ENCODE measurements at regions not wholly inside any gene's neighbourhood (a gene's known extent, or its start where the extent isn't known, plus 50 kb on each side); places are given as distances from the start of the nearest gene placed in this dataset.
A peak's percentile ranks its signal among the peaks of the same experiment; 100 is the strongest.

GRCh38 chrX:144333429-144333828 is 449.6 kb downstream of the UBE2NL start:
- POLR2A ChIA-PET = no interaction called here
- CTCF ChIA-PET = no interaction called here
- Histone ChIP-seq H3K27ac (no peak overlapping the region), H3K4me1 (no peaks in the 10 kb centered on the region), H3K4me3 (no peak overlapping the region), H3K4me2 (no peak overlapping the region), H3K9me3 (no peaks in the 10 kb centered on the region)
- TF ChIP-seq HOXA7 (CRISPR knock-in tag; IDR thresholded peaks at IDR 0.05) (no peak), MAFK (IDR thresholded peaks at IDR 0.05; ENCODE audit: partially characterized antibody) (peak; percentile 61), CHD4 (IDR thresholded peaks at IDR 0.05; ENCODE audit: borderline replicate concordance) (no peak), REST (IDR thresholded peaks at IDR 0.05) (no peak), MAX (IDR thresholded peaks at IDR 0.05) (no peak), FOSL2 (IDR thresholded peaks at IDR 0.05) (no peak), FOSL2 (CRISPR knock-in tag; IDR thresholded peaks at IDR 0.05) (no peak)
- ATAC-seq = no peak
- FAIRE-seq = no peak
- no peak for DNase-seq (ENCODE audit: low read depth in 1 of 2, low spot score in 1 of 2)
- 2% methylated on average over 4 of the region's 4 CpGs for WGBS (ENCODE audit: missing lambda C conversion rate)

- Histone ChIP-seq H3K4me3 (no peak overlapping the region), H3K9me3 (no peaks in the 10 kb centered on the region), H3K4me1 (no peaks in the 10 kb centered on the region), H3K4me2 (no peak overlapping the region), H3K27ac (no peak overlapping the region)
- ATAC-seq = no peak
- ChIA-PET CTCF (no interaction called here), POLR2A (no interaction called here)
- FAIRE-seq = no peak
- peak in 1 of 2 experiments; percentile 2 for DNase-seq (ENCODE audit: low read depth in 1 of 2, low spot score in 1 of 2)
- WGBS (ENCODE audit: missing lambda C conversion rate) = 34% methylated on average over 6 of the region's 13 CpGs
- TF ChIP-seq EHF (CRISPR knock-in tag; IDR thresholded peaks at IDR 0.05) (no peak), KDM1A (IDR thresholded peaks at IDR 0.05; ENCODE audit: low read depth) (no peak), ESRRA (IDR thresholded peaks at IDR 0.05; ENCODE audit: borderline replicate concordance, low read length) (no peak), FOSB (CRISPR knock-in tag; IDR thresholded peaks at IDR 0.05) (no peak), ZSCAN20 (CRISPR knock-in tag; IDR thresholded peaks at IDR 0.05) (no peak), ZC3H11A (IDR thresholded peaks at IDR 0.05) (no peak), HMGXB4 (CRISPR knock-in tag; IDR thresholded peaks at IDR 0.05; ENCODE audit: borderline replicate concordance) (no peak), CHD4 (IDR thresholded peaks at IDR 0.05; ENCODE audit: borderline replicate concordance) (no peak), HDAC2 (IDR thresholded peaks at IDR 0.05) (no peak), NR3C1 (IDR thresholded peaks at IDR 0.05) (no peak), EP300 (IDR thresholded peaks at IDR 0.05) (no peak), JUNB (IDR thresholded peaks at IDR 0.05) (no peak), USF2 (IDR thresholded peaks at IDR 0.05) (no peak)
Observed at GRCh38 chrX:144334577-144334976, 450.7 kb downstream of the UBE2NL start.

- TF ChIP-seq RNF2 (IDR thresholded peaks at IDR 0.05; ENCODE audit: borderline replicate concordance, low read depth) (no peak), CEBPB (IDR thresholded peaks at IDR 0.05) (no peak), FOSL2 (IDR thresholded peaks at IDR 0.05) (no peak), FOSL2 (CRISPR knock-in tag; IDR thresholded peaks at IDR 0.05) (no peak), RCOR1 (IDR thresholded peaks at IDR 0.05; ENCODE audit: low read depth, low read length) (no peak), CBX2 (IDR thresholded peaks at IDR 0.05; ENCODE audit: borderline replicate concordance, low read depth) (no peak), BHLHE40 (IDR thresholded peaks at IDR 0.05; ENCODE audit: low read depth, low read length) (no peak), BCL3 (IDR thresholded peaks at IDR 0.05) (no peak)
- Histone ChIP-seq H3K4me1 (no peaks in the 10 kb centered on the region), H3K27ac (no peak overlapping the region), H3K9me3 (no peaks in the 10 kb centered on the region), H3K4me2 (no peak overlapping the region), H3K4me3 (no peak overlapping the region)
- peak; percentile 28 for FAIRE-seq
- ChIA-PET POLR2A (no interaction called here), CTCF (no interaction called here)
- DNase-seq (ENCODE audit: low read depth in 1 of 2, low spot score in 1 of 2) = peak in 1 of 2 experiments; percentile 0
- no peak for ATAC-seq
- WGBS (ENCODE audit: missing lambda C conversion rate) = 30% methylated on average over 6 of the region's 6 CpGs
Observed at GRCh38 chrX:144335402-144335801, 451.5 kb downstream of the UBE2NL start.

Measured in A549 (cell line).